GM23338 (cell line): ENCODE measurements at regions not wholly inside any gene's neighbourhood (a gene's known extent, or its start where the extent isn't known, plus 50 kb on each side); places are given as distances from the start of the nearest gene placed in this dataset.

Source experiments
- ATAC-seq: fragments of 200-7000 bp; cut with Tn5 transposase; 3 replicates; pipeline ENCODE4 v1.9.1; 2020
- DNase-seq: peaks from one replicate; pipeline ENCODE4 v3.0.0-alpha.2; 2015; ENCODE audit warnings: low spot score
- H2AFZ ChIP-seq: fragments of 200-600 bp; sonication (generic); 2 replicates; pipeline ENCODE4 v1.8.0; 2016; ENCODE audit warnings: antibody characterized with exemption, mild to moderate bottlenecking, moderate library complexity
- H3F3A ChIP-seq: fragments of 200-600 bp; sonication (generic); replicated peaks from 2 replicates; pipeline ENCODE4 v1.8.0; 2017; ENCODE audit warnings: antibody characterized with exemption, mixed run types, low read depth
- H3K27ac ChIP-seq: fragments of 200-600 bp; sonication (generic); 2 replicates; pipeline ENCODE4 v1.6.1; 2016; ENCODE audit warnings: low read depth
- H3K27me3 ChIP-seq: fragments of 200-600 bp; sonication (generic); 2 replicates; pipeline ENCODE4 v1.8.0; 2016; ENCODE audit warnings: mild to moderate bottlenecking, mixed run types, moderate library complexity; ENCODE audit not compliant: insufficient read depth
- H3K36me3 ChIP-seq: fragments of 200-600 bp; sonication (generic); 2 replicates; pipeline ENCODE4 v1.8.0; 2016; ENCODE audit warnings: mild to moderate bottlenecking; ENCODE audit not compliant: insufficient read depth
- H3K4me1 ChIP-seq: fragments of 200-600 bp; sonication (generic); 2 replicates; pipeline ENCODE4 v1.8.0; 2016; ENCODE audit warnings: mild to moderate bottlenecking, moderate library complexity; ENCODE audit not compliant: insufficient read depth
- H3K4me2 ChIP-seq: fragments of 200-600 bp; sonication (generic); 2 replicates; pipeline ENCODE4 v1.7.1; 2017; ENCODE audit warnings: mixed run types
- H3K4me3 ChIP-seq: fragments of 200-600 bp; sonication (generic); 2 replicates; pipeline ENCODE4 v1.6.1; 2016; ENCODE audit warnings: mixed run types
- H3K79me2 ChIP-seq: fragments of 200-600 bp; sonication (generic); replicated peaks from 2 replicates; pipeline ENCODE4 v1.8.0; 2017; ENCODE audit warnings: mild to moderate bottlenecking; ENCODE audit not compliant: insufficient read depth
- H3K9me2 ChIP-seq: fragments of 200-600 bp; sonication (generic); 2 replicates; pipeline ENCODE4 v1.8.0; 2017; ENCODE audit not compliant: insufficient read depth
- H4K20me1 ChIP-seq: fragments of 200-600 bp; sonication (generic); replicated peaks from 2 replicates; pipeline ENCODE4 v1.8.0; 2017; ENCODE audit warnings: mild to moderate bottlenecking; ENCODE audit not compliant: insufficient read depth
- H3K27ac Mint-ChIP-seq: 2 replicates; pipeline ENCODE4 v1.8.0; 2020; ENCODE audit warnings: inconsistent platforms, mild to moderate bottlenecking, moderate library complexity, mixed read lengths
- H3K27me3 Mint-ChIP-seq: 3 replicates; pipeline ENCODE4 v1.8.0; 2022; ENCODE audit warnings: low read depth, mild to moderate bottlenecking, moderate library complexity, mixed read lengths, inconsistent platforms; ENCODE audit not compliant: insufficient read depth, poor library complexity
- H3K36me3 Mint-ChIP-seq: 3 replicates; pipeline ENCODE4 v1.8.0; 2021; ENCODE audit warnings: low read depth, mild to moderate bottlenecking, inconsistent platforms, moderate library complexity, mixed read lengths
- H3K4me1 Mint-ChIP-seq: 3 replicates; pipeline ENCODE4 v1.8.0; 2020; ENCODE audit warnings: mild to moderate bottlenecking, inconsistent platforms, mixed read lengths
- H3K4me3 Mint-ChIP-seq: 3 replicates; pipeline ENCODE4 v1.8.0; 2021; ENCODE audit warnings: moderate library complexity, mild to moderate bottlenecking, inconsistent platforms, mixed read lengths
- H3K9me3 Mint-ChIP-seq: 3 replicates; pipeline ENCODE4 v1.8.0; 2020; ENCODE audit warnings: moderate library complexity, mild to moderate bottlenecking, inconsistent platforms, mixed read lengths
- CREB1 ChIP-seq: fragments of 250-450 bp; sonication (Bioruptor Pico); IDR thresholded peaks from 2 replicates; pipeline ENCODE4 v1.5.0; 2020; ENCODE audit warnings: low read depth, mild to moderate bottlenecking, moderate library complexity
- ETS1 ChIP-seq: IDR thresholded peaks from 2 replicates; pipeline ENCODE4 v1.6.1; 2016; ENCODE audit warnings: antibody characterized with exemption
- EZH2 ChIP-seq: fragments of 200-600 bp; sonication (generic); IDR thresholded peaks from one replicate; pipeline ENCODE4 v1.8.0; 2017; ENCODE audit warnings: antibody characterized with exemption, mild to moderate bottlenecking, low read depth; ENCODE audit not compliant: unreplicated experiment
- EZH2phosphoT487 ChIP-seq: fragments of 200-600 bp; sonication (generic); IDR thresholded peaks from one replicate; pipeline ENCODE4 v1.8.1; 2018; ENCODE audit warnings: antibody characterized with exemption; ENCODE audit not compliant: unreplicated experiment
- JUNB ChIP-seq: IDR thresholded peaks from one replicate; pipeline ENCODE4 v1.6.1; 2016; ENCODE audit warnings: antibody characterized with exemption; ENCODE audit not compliant: unreplicated experiment
- NANOG ChIP-seq: IDR thresholded peaks from 2 replicates; pipeline ENCODE4 v1.6.1; 2016; ENCODE audit warnings: antibody characterized with exemption, borderline replicate concordance
- POLR2AphosphoS5 ChIP-seq: IDR thresholded peaks from 2 replicates; pipeline ENCODE4 v1.6.1; 2016; ENCODE audit warnings: antibody characterized with exemption, low read depth
- STAT1 ChIP-seq: IDR thresholded peaks from one replicate; pipeline ENCODE4 v1.6.1; 2016; ENCODE audit warnings: antibody characterized with exemption; ENCODE audit not compliant: unreplicated experiment
- ZNF114 ChIP-seq: fragments of 250-450 bp; sonication (Bioruptor Pico); IDR thresholded peaks from 2 replicates; pipeline ENCODE4 v1.5.0; 2020; ENCODE audit warnings: mild to moderate bottlenecking, moderate library complexity
- ZNF331 ChIP-seq: fragments of 250-450 bp; sonication (Bioruptor Pico); IDR thresholded peaks from 2 replicates; pipeline ENCODE4 v1.5.0; 2020; ENCODE audit warnings: low read depth, mild to moderate bottlenecking, moderate library complexity
- ZNF462 ChIP-seq: fragments of 250-450 bp; sonication (Bioruptor Pico); IDR thresholded peaks from 2 replicates; pipeline ENCODE4 v1.5.0; 2020; ENCODE audit warnings: mild to moderate bottlenecking, moderate library complexity
- TF ChIP-seq, protein P1 (sequence below), 2 experiments: fragments of 200-600 bp in 1 of 2; sonication (generic) in 1 of 2; conservative IDR thresholded peaks; 2 replicates each; pipeline versions ENCODE4 v1.5.1 to v1.6.1; 2016 to 2017; ENCODE audit warnings: antibody characterized with exemption in 2 of 2, low read depth in 2 of 2, mild to moderate bottlenecking in 2 of 2, moderate library complexity in 1 of 2
- TF ChIP-seq, protein P2 (sequence below): IDR thresholded peaks from one replicate; pipeline ENCODE4 v1.6.1; 2018; ENCODE audit warnings: antibody characterized with exemption; ENCODE audit not compliant: unreplicated experiment

DNA sequence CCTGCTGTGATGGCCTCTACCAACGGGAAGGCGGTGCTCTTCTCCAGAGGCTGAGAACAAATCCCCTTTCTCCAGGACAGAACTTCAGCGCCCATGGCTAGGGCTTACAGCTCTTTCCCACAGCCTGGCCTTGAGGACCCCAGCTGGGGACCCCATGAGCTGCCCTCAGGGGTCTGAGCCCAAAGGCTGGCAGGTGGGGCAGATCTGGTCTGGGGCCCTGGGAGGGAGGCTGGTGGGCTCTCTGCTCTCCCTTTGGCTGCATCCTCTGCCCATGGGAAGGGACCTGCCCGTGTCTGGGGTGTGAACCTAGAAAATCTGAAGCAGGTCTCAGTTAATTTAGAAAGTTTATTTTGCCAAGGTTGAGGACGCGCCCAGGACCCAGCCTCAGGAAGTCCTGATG, 322.1 kb downstream of the ADGRD1 start:
- no peaks in the 10 kb centered on the region for H4K20me1 ChIP-seq
- no peaks in the 10 kb centered on the region for H3K79me2 ChIP-seq
- Mint-ChIP-seq H3K27me3 (peaks cover 2% of the 10 kb centered on the region), H3K27ac (no peak overlapping the region), H3K36me3 (no peaks in the 10 kb centered on the region), H3K4me1 (peaks cover 10% of the 10 kb centered on the region), H3K4me3 (no peak overlapping the region), H3K9me3 (no peaks in the 10 kb centered on the region)
- no peak overlapping the region for H3K4me2 ChIP-seq
- no peaks in the 10 kb centered on the region for H3F3A ChIP-seq
- H2AFZ ChIP-seq: no peak overlapping the region
- H3K4me1 ChIP-seq: no peaks in the 10 kb centered on the region
- ATAC-seq (no peak), DNase-seq (no peak)
- H3K27me3 ChIP-seq: no peaks in the 10 kb centered on the region
- TF ChIP-seq JUNB (no peak), EZH2phosphoT487 (no peak), EZH2 (no peak), STAT1 (no peak), CREB1 (no peak), POLR2AphosphoS5 (no peak), ETS1 (no peak), ZNF114 (no peak), NANOG (no peak), ZNF462 (no peak), ZNF331 (CRISPR knock-in tag) (no peak)
- TF ChIP-seq, protein P1, sequence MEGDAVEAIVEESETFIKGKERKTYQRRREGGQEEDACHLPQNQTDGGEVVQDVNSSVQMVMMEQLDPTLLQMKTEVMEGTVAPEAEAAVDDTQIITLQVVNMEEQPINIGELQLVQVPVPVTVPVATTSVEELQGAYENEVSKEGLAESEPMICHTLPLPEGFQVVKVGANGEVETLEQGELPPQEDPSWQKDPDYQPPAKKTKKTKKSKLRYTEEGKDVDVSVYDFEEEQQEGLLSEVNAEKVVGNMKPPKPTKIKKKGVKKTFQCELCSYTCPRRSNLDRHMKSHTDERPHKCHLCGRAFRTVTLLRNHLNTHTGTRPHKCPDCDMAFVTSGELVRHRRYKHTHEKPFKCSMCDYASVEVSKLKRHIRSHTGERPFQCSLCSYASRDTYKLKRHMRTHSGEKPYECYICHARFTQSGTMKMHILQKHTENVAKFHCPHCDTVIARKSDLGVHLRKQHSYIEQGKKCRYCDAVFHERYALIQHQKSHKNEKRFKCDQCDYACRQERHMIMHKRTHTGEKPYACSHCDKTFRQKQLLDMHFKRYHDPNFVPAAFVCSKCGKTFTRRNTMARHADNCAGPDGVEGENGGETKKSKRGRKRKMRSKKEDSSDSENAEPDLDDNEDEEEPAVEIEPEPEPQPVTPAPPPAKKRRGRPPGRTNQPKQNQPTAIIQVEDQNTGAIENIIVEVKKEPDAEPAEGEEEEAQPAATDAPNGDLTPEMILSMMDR (conservative IDR thresholded peaks at IDR 0.05; ENCODE audit: low read depth in 2 of 2): no peak
- TF ChIP-seq, protein P2, sequence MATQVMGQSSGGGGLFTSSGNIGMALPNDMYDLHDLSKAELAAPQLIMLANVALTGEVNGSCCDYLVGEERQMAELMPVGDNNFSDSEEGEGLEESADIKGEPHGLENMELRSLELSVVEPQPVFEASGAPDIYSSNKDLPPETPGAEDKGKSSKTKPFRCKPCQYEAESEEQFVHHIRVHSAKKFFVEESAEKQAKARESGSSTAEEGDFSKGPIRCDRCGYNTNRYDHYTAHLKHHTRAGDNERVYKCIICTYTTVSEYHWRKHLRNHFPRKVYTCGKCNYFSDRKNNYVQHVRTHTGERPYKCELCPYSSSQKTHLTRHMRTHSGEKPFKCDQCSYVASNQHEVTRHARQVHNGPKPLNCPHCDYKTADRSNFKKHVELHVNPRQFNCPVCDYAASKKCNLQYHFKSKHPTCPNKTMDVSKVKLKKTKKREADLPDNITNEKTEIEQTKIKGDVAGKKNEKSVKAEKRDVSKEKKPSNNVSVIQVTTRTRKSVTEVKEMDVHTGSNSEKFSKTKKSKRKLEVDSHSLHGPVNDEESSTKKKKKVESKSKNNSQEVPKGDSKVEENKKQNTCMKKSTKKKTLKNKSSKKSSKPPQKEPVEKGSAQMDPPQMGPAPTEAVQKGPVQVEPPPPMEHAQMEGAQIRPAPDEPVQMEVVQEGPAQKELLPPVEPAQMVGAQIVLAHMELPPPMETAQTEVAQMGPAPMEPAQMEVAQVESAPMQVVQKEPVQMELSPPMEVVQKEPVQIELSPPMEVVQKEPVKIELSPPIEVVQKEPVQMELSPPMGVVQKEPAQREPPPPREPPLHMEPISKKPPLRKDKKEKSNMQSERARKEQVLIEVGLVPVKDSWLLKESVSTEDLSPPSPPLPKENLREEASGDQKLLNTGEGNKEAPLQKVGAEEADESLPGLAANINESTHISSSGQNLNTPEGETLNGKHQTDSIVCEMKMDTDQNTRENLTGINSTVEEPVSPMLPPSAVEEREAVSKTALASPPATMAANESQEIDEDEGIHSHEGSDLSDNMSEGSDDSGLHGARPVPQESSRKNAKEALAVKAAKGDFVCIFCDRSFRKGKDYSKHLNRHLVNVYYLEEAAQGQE: no peak
- no peak overlapping the region for H3K4me3 ChIP-seq
- no peaks in the 10 kb centered on the region for H3K36me3 ChIP-seq
- H3K27ac ChIP-seq: no peak overlapping the region
- H3K9me2 ChIP-seq: no peaks in the 10 kb centered on the region
